A549 (cell line): ENCODE measurements at regions not wholly inside any gene's neighbourhood (a gene's known extent, or its start where the extent isn't known, plus 50 kb on each side); places are given as distances from the start of the nearest gene placed in this dataset.

ENCODE experiments used
- ATAC-seq, 2 experiments: fragments of 200-7000 bp in 1 of 2; fragments of >200 bp in 1 of 2; cut with Nextera tagmentation in 1 of 2; cut with Tn5 transposase in 1 of 2; 3 replicates each; pipeline versions ENCODE4 v1.8.0 to v1.9.1; 2018 to 2020; ENCODE audit warnings: mild to moderate bottlenecking in 1 of 2, moderate library complexity in 1 of 2
- CTCF ChIA-PET: fragments of 300-600 bp; sonication (Branson Sonifier 250); formaldehyde crosslinking; extraction: SDS; loops from one replicate; lab custom pipeline; 2021; ENCODE audit warnings: antibody characterized with exemption, inconsistent platforms; lab: Yijun Ruan, JAX
- POLR2A ChIA-PET: fragments of 350-600 bp; formaldehyde crosslinking; extraction: SDS; loops from one replicate; lab custom pipeline; 2021; ENCODE audit warnings: antibody characterized with exemption, inconsistent platforms; lab: Yijun Ruan, JAX
- DNase-seq, 2 experiments: peaks; one replicate each; pipeline versions ENCODE4 v3.0.0 to v3.0.0-alpha.2; 2011 to 2016; ENCODE audit warnings: low read depth in 1 of 2, low spot score in 1 of 2
- FAIRE-seq: peaks from 2 replicates; lab custom pipeline; 2011; peaks lifted over from hg19 to GRCh38; lab: Jason Lieb, UNC
- H3K27ac ChIP-seq, 2 experiments: fragments of >200 bp; sonication (Bioruptor Twin); formaldehyde crosslinking; 3 replicates each; pipeline ENCODE4 v1.5.1; 2016 to 2017
- H3K4me1 ChIP-seq: fragments of >200 bp; sonication (Bioruptor Twin); formaldehyde crosslinking; 3 replicates; pipeline ENCODE4 v1.6.1; 2016
- H3K4me2 ChIP-seq: fragments of >200 bp; sonication (Bioruptor Twin); formaldehyde crosslinking; 3 replicates; pipeline ENCODE4 v1.6.1; 2016
- H3K4me3 ChIP-seq: fragments of >200 bp; sonication (Bioruptor Twin); formaldehyde crosslinking; 3 replicates; pipeline ENCODE4 v1.5.1; 2016
- H3K9me3 ChIP-seq: fragments of >200 bp; sonication (Bioruptor Twin); formaldehyde crosslinking; 3 replicates; pipeline ENCODE4 v1.6.1; 2016
- CEBPB ChIP-seq, 2 experiments: fragments of >200 bp in 1 of 2; sonication (Bioruptor Twin) in 1 of 2; formaldehyde crosslinking in 1 of 2; IDR thresholded peaks; 2 replicates each; pipeline ENCODE4 v1.6.1; 2012 to 2016
- CHD4 ChIP-seq: fragments of 200-600 bp; sonication (generic); IDR thresholded peaks from 2 replicates; pipeline ENCODE4 v1.6.1; 2016; ENCODE audit warnings: antibody characterized with exemption, mild to moderate bottlenecking, borderline replicate concordance
- ESRRA ChIP-seq: fragments of 150-350 bp; IDR thresholded peaks from 2 replicates; pipeline ENCODE4 v1.6.1; 2014; ENCODE audit warnings: mild to moderate bottlenecking, low read length, borderline replicate concordance
- HDAC2 ChIP-seq: fragments of 200-600 bp; sonication (generic); IDR thresholded peaks from 2 replicates; pipeline ENCODE4 v1.6.1; 2016
- HOXB5 ChIP-seq: fragments of 250-450 bp; sonication (Bioruptor Pico); IDR thresholded peaks from 2 replicates; pipeline ENCODE4 v1.5.0; 2020; ENCODE audit warnings: mild to moderate bottlenecking, moderate library complexity
- MAFK ChIP-seq: fragments of 450-650 bp; IDR thresholded peaks from 2 replicates; pipeline ENCODE4 v1.6.1; 2014; ENCODE audit not compliant: partially characterized antibody
- NFE2L2 ChIP-seq: fragments of 150-350 bp; conservative IDR thresholded peaks from 2 replicates; pipeline ENCODE4 v1.6.1; 2014; ENCODE audit warnings: low read length
- POLR2AphosphoS2 ChIP-seq: conservative IDR thresholded peaks from 2 replicates; pipeline ENCODE4 v1.6.1; 2012; ENCODE audit warnings: low read length, improper control_type of control experiment, inconsistent platforms
- TFCP2L1 ChIP-seq: fragments of 250-450 bp; sonication (Bioruptor Pico); IDR thresholded peaks from 2 replicates; pipeline ENCODE4 v1.5.0; 2021; ENCODE audit warnings: mild to moderate bottlenecking
- TP53 ChIP-seq: fragments of 250-450 bp; sonication (Bioruptor Pico); IDR thresholded peaks from 2 replicates; pipeline ENCODE4 v1.5.0; 2021; ENCODE audit warnings: mild to moderate bottlenecking, moderate library complexity
- ZC3H11A ChIP-seq: fragments of 450-650 bp; IDR thresholded peaks from 2 replicates; pipeline ENCODE4 v1.6.1; 2014; ENCODE audit warnings: antibody characterized with exemption, mild to moderate bottlenecking
- WGBS: methylation state at CpG from one replicate; pipeline ENCODE4 v1.1.6; 2017; ENCODE audit errors: missing lambda C conversion rate; 5-methylcytosine and 5-hydroxymethylcytosine counted together
- small RNA-seq, 6 experiments: library from RNA; depleted of rRNA; stranded (forward); fragments of <200 nt; gene quantifications; one replicate each; pipeline ENCODE3, GENCODE V24; 2012
- TF ChIP-seq, protein P1 (sequence below): fragments of >200 bp; sonication (Bioruptor Twin); formaldehyde crosslinking; IDR thresholded peaks from 3 replicates; pipeline ENCODE4 v1.6.1; 2016

DNA sequence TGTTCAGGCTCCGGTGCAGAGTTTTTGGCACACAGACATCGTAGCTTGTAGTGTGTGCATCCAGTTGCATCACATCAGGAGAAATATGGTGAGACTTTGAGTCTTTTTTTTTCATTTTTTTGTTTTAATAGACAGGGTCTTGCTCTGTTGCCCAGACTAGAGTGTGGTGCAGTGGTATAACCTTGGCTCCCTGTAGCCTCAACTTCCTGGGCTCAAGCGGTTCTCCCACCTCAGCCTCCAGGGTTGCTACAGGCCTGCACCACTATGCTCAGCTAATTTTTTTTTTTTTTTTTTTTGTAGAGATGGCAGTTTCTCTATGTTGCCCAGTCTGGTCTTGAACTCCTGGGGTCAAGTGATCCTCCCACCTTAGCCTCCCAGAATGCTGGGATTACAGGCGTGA lies 51.1 kb upstream of the TEX264 start:
- 96% methylated on average over 4 of the region's 4 CpGs for WGBS
- FAIRE-seq (no peak), ATAC-seq (no peak), DNase-seq (no peak)
- Histone ChIP-seq H3K27ac (no peak overlapping the region), H3K9me3 (no peaks in the 10 kb centered on the region), H3K4me1 (peaks cover 17% of the 10 kb centered on the region), H3K4me2 (no peak overlapping the region), H3K4me3 (no peak overlapping the region)
- POLR2A ChIA-PET: no interaction called here
- CTCF ChIA-PET: no interaction called here
- TF ChIP-seq CEBPB (IDR thresholded peaks at IDR 0.05) (no peak), TP53 (CRISPR knock-in tag) (no peak), CHD4 (no peak), HOXB5 (CRISPR knock-in tag) (no peak), MAFK (no peak), NFE2L2 (no peak), HDAC2 (no peak), ESRRA (no peak), ZC3H11A (no peak), TFCP2L1 (no peak)

DNA sequence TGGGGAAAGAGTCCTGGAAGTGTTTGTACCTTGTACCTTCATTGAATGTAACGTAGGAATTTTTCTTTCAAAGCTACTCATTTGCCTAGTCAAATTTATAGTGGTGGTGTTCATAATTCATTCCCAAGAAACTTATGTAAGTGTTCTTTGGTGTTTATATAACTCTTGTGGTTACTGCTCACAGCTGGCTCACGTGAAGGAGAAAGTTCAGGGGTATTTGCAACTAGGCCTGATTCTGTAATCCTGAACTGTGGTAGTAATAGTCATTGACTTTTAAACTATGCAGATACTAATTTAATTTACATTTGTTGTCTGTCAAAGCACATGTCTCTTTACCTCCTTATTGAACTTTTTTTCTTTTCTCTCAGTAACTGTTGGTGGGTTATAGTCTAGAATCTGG lies 50.5 kb upstream of the TEX264 start:
- POLR2A ChIA-PET: no interaction called here
- FAIRE-seq (no peak), ATAC-seq (no peak), DNase-seq (no peak)
- 89% methylated on average over 2 of the region's 2 CpGs for WGBS
- Histone ChIP-seq H3K4me3 (no peak overlapping the region), H3K27ac (no peak overlapping the region), H3K4me2 (peak overlapping the region; percentile 27; the same call in 1 of the 3 replicates), H3K4me1 (peaks cover 17% of the 10 kb centered on the region), H3K9me3 (no peaks in the 10 kb centered on the region)
- CTCF ChIA-PET: no interaction called here
- TF ChIP-seq POLR2AphosphoS2: no peak

DNA sequence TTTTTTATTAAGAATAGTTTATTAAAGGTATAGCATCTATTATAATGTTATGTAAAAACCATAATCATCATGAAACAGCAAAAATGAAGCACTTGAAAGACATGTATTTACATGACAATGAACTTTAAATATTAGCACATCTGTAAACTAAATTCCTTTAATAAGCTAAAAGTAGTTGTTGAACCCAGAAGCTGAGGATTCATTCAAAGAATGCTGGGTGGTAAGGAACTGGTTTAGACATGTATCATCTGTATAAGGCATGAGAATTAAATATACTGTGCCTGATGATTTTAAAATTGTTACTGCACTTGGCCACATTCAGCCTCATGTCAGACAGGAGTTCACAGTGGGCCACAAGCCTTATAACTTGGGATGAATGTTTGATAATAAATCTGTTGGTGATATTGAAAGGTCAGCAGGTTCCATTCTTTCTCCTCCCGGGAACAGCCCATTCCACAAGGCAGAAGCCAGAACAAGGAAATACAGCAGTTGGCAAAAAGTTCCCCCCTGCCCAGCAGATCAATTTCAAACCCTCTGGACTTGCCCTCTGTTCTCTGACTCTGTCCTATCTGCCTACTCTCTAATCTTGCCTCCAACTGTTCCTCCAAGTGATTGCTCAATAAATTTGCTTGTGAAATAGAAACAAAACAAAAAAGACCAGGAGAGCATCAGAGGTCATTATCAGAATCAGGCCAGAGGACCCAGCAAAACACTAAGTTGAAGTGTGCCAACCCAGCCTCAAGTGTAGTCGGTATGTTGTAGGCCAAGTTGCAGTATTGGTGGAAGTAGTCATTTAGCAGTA lies 49.8 kb upstream of the TEX264 start:
- H3K4me2 ChIP-seq: peak overlapping the region; percentile 16; the same call in 2 of the 3 replicates
- DNase-seq: no peak
- POLR2A ChIA-PET: no interaction called here
- ATAC-seq: no peak
- peak overlapping the region; percentile 31 to 56; a peak in 2 of 6 replicates for H3K27ac ChIP-seq
- FAIRE-seq: no peak
- H3K4me3 ChIP-seq: no peak overlapping the region
- TF ChIP-seq, protein P1, sequence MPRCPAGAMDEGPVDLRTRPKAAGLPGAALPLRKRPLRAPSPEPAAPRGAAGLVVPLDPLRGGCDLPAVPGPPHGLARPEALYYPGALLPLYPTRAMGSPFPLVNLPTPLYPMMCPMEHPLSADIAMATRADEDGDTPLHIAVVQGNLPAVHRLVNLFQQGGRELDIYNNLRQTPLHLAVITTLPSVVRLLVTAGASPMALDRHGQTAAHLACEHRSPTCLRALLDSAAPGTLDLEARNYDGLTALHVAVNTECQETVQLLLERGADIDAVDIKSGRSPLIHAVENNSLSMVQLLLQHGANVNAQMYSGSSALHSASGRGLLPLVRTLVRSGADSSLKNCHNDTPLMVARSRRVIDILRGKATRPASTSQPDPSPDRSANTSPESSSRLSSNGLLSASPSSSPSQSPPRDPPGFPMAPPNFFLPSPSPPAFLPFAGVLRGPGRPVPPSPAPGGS: no peak
- TF ChIP-seq CEBPB (IDR thresholded peaks at IDR 0.05): peak; percentile 19 to 30; a peak in 2 of 4 replicates
- TF ChIP-seq, all 56 proteins: peak for 1
- CTCF ChIA-PET: no interaction called here
- WGBS: 86% methylated on average over 2 of the region's 2 CpGs
- Histone ChIP-seq H3K9me3 (no peaks in the 10 kb centered on the region), H3K4me1 (peaks cover 17% of the 10 kb centered on the region)

Small RNAs in the stretch of these regions (small RNA-seq; reads per million reads assigned to genes)
- gene RNU6ATAC29P: 0 reads per million in 6 experiments
